MM.1S (cell line): ENCODE measurements at regions not wholly inside any gene's neighbourhood (a gene's known extent, or its start where the extent isn't known, plus 50 kb on each side); places are given as distances from the start of the nearest gene placed in this dataset.

Experiments
- DNase-seq: peaks from one replicate; pipeline ENCODE4 v3.0.0-alpha.2; 2015
- H2AFZ ChIP-seq: fragments of 300-600 bp; sonication (generic); 2 replicates; pipeline ENCODE4 v1.6.0; 2016; ENCODE audit warnings: antibody characterized with exemption, low read length
- H3F3A ChIP-seq: fragments of 300-600 bp; sonication (generic); 2 replicates; pipeline ENCODE4 v1.6.1; 2016; ENCODE audit warnings: mild to moderate bottlenecking, antibody characterized with exemption, low read length, moderate library complexity, mixed read lengths; ENCODE audit not compliant: insufficient read depth
- H3K27ac ChIP-seq: fragments of 300-600 bp; sonication (generic); 2 replicates; pipeline ENCODE4 v1.5.1; 2016; ENCODE audit warnings: mild to moderate bottlenecking, low read length
- H3K27me3 ChIP-seq: fragments of 300-600 bp; sonication (generic); replicated peaks from 2 replicates; pipeline ENCODE4 v1.6.0; 2016; ENCODE audit warnings: low read length; ENCODE audit not compliant: insufficient read depth
- H3K36me3 ChIP-seq: fragments of 300-600 bp; sonication (generic); replicated peaks from 2 replicates; pipeline ENCODE4 v1.6.1; 2016; ENCODE audit warnings: mild to moderate bottlenecking, low read length, mixed read lengths; ENCODE audit not compliant: insufficient read depth
- H3K4me1 ChIP-seq: fragments of 300-600 bp; sonication (generic); 2 replicates; pipeline ENCODE4 v1.6.1; 2016; ENCODE audit warnings: low read length, mixed read lengths
- H3K4me2 ChIP-seq: fragments of 300-600 bp; sonication (generic); 2 replicates; pipeline ENCODE4 v1.6.0; 2016; ENCODE audit warnings: low read depth, low read length
- H3K4me3 ChIP-seq: fragments of 300-600 bp; sonication (generic); 2 replicates; pipeline ENCODE4 v1.5.1; 2016; ENCODE audit warnings: low read length, mixed read lengths
- H3K79me2 ChIP-seq: fragments of 300-600 bp; sonication (generic); 2 replicates; pipeline ENCODE4 v1.6.1; 2016; ENCODE audit warnings: mixed run types, low read length, mixed read lengths
- H3K9ac ChIP-seq: fragments of 300-600 bp; sonication (generic); 2 replicates; pipeline ENCODE4 v1.6.1; 2016; ENCODE audit warnings: low read length, mixed read lengths
- H3K9me2 ChIP-seq: fragments of 300-600 bp; sonication (generic); replicated peaks from 2 replicates; pipeline ENCODE4 v1.6.1; 2016; ENCODE audit warnings: mild to moderate bottlenecking, low read length, mixed read lengths; ENCODE audit not compliant: insufficient read depth
- H3K9me3 ChIP-seq: fragments of 300-600 bp; sonication (generic); replicated peaks from 2 replicates; pipeline ENCODE4 v1.6.1; 2016; ENCODE audit warnings: mild to moderate bottlenecking, low read length, mixed read lengths; ENCODE audit not compliant: insufficient read depth
- H4K20me1 ChIP-seq: fragments of 300-600 bp; sonication (generic); 2 replicates; pipeline ENCODE4 v1.6.1; 2016; ENCODE audit warnings: mild to moderate bottlenecking, low read length, moderate library complexity, mixed read lengths; ENCODE audit not compliant: insufficient read depth
- CTCF ChIP-seq: fragments of 300-600 bp; sonication (generic); IDR thresholded peaks from 2 replicates; pipeline ENCODE4 v1.5.1; 2016; ENCODE audit warnings: antibody characterized with exemption, low read length, mixed read lengths
- EZH2 ChIP-seq: fragments of 300-600 bp; sonication (generic); optimal IDR thresholded peaks from 2 replicates; pipeline ENCODE3; 2017; ENCODE audit warnings: low read depth, mild to moderate bottlenecking, antibody characterized with exemption, low read length, mixed read lengths
- EZH2phosphoT487 ChIP-seq: fragments of 300-600 bp; sonication (generic); IDR thresholded peaks from 2 replicates; pipeline ENCODE4 v1.6.1; 2018; ENCODE audit warnings: antibody characterized with exemption, low read length

GRCh38 chr5:59976342-59976741, 82.8 kb upstream of the PDE4D start:
- Histone ChIP-seq H3K27ac (no peak overlapping the region), H3K4me2 (no peak overlapping the region), H2AFZ (no peak overlapping the region), H4K20me1 (no peaks in the 10 kb centered on the region), H3K9ac (no peak overlapping the region), H3K36me3 (no peaks in the 10 kb centered on the region), H3K79me2 (no peaks in the 10 kb centered on the region), H3K9me3 (no peaks in the 10 kb centered on the region), H3F3A (no peaks in the 10 kb centered on the region), H3K4me3 (no peak overlapping the region), H3K4me1 (no peaks in the 10 kb centered on the region), H3K27me3 (no peaks in the 10 kb centered on the region), H3K9me2 (no peaks in the 10 kb centered on the region)
- TF ChIP-seq CTCF (no peak), EZH2phosphoT487 (no peak), EZH2 (no peak)
- DNase-seq: no peak

GRCh38 chr5:59972043-59972442, 78.5 kb upstream of the PDE4D start:
- DNase-seq: no peak
- Histone ChIP-seq H3K27ac (no peak overlapping the region), H3K9ac (no peak overlapping the region), H3K9me2 (no peaks in the 10 kb centered on the region), H3K79me2 (no peaks in the 10 kb centered on the region), H2AFZ (no peak overlapping the region), H3K36me3 (no peaks in the 10 kb centered on the region), H4K20me1 (no peaks in the 10 kb centered on the region), H3K9me3 (no peaks in the 10 kb centered on the region), H3K4me1 (no peaks in the 10 kb centered on the region), H3K27me3 (no peaks in the 10 kb centered on the region), H3K4me3 (no peak overlapping the region), H3K4me2 (no peak overlapping the region), H3F3A (no peaks in the 10 kb centered on the region)
- TF ChIP-seq EZH2phosphoT487 (no peak), EZH2 (no peak), CTCF (no peak)

- Histone ChIP-seq H2AFZ (no peak overlapping the region), H3K9me2 (no peaks in the 10 kb centered on the region), H3K4me2 (no peak overlapping the region), H4K20me1 (no peaks in the 10 kb centered on the region), H3K4me3 (no peak overlapping the region), H3K9ac (no peak overlapping the region), H3F3A (no peaks in the 10 kb centered on the region), H3K27me3 (no peaks in the 10 kb centered on the region), H3K27ac (no peak overlapping the region), H3K4me1 (no peaks in the 10 kb centered on the region), H3K9me3 (no peaks in the 10 kb centered on the region), H3K36me3 (no peaks in the 10 kb centered on the region), H3K79me2 (no peaks in the 10 kb centered on the region)
- no peak for TF ChIP-seq CTCF
- no peak for TF ChIP-seq EZH2phosphoT487
- no peak for TF ChIP-seq EZH2
- no peak for DNase-seq
Measured at GRCh38 chr5:59959330-59959729, 65.8 kb upstream of the PDE4D start.
